Testis (tissue), 2 donors: ENCODE measurements at regions not wholly inside any gene's neighbourhood (a gene's known extent, or its start where the extent isn't known, plus 50 kb on each side); places are given as distances from the start of the nearest gene placed in this dataset.
A peak's percentile ranks its signal among the peaks of the same experiment; 100 is the strongest.

Experiments
- DNase-seq: peaks from one replicate; pipeline ENCODE4 v3.0.0-alpha.2; 2019
- H3K27ac ChIP-seq, 2 donors: fragments of 200-600 bp; sonication (generic); one replicate each; pipeline ENCODE4 v1.5.1; 2019
- H3K27me3 ChIP-seq: fragments of 200-600 bp; sonication (generic); one replicate; pipeline ENCODE4 v1.5.1; 2019
- H3K36me3 ChIP-seq: fragments of 200-600 bp; sonication (generic); one replicate; pipeline ENCODE4 v1.5.1; 2017; ENCODE audit warnings: low read depth; ENCODE audit errors: missing control alignments
- H3K4me1 ChIP-seq: fragments of 200-600 bp; sonication (generic); one replicate; pipeline ENCODE4 v1.5.1; 2019
- H3K4me3 ChIP-seq, 2 donors: fragments of 200-600 bp; sonication (generic); one replicate each; pipeline ENCODE4 v1.5.1; 2017 to 2019
- H3K9me3 ChIP-seq: fragments of 200-600 bp; sonication (generic); one replicate; pipeline ENCODE4 v1.5.1; 2017
- CTCF ChIP-seq, 3 experiments: fragments of 450-650 bp in 2 of 3; fragments of 200-600 bp in 1 of 3; sonication (generic) in 1 of 3; IDR thresholded peaks; one replicate each; pipeline ENCODE4 v1.5.1; 2016 to 2019; ENCODE audit warnings: antibody characterized with exemption in 3 of 3, mild to moderate bottlenecking in 2 of 3, moderate library complexity in 1 of 3
- POLR2A ChIP-seq: fragments of 450-650 bp; IDR thresholded peaks from one replicate; pipeline ENCODE4 v1.6.1; 2017; ENCODE audit warnings: antibody characterized with exemption, mild to moderate bottlenecking, moderate library complexity
- WGBS, 2 donors: methylation state at CpG; one replicate each; pipeline ENCODE4 v1.1.5; 2018; 5-methylcytosine and 5-hydroxymethylcytosine counted together
- intact Hi-C: fragments of 100-400 bp; cut with DNase I; formaldehyde crosslinking; loops from one replicate; pipeline ENCODE4 v1.15.1; 2023; ENCODE audit warnings: low total_unique reads

GRCh38 chr12:131375261-131375971, 335.5 kb upstream of the SFSWAP start:
- no peak overlapping the region for H3K27ac ChIP-seq
- intact Hi-C loops, result no loop called here
- peaks cover 8% of the 10 kb centered on the region for H3K4me1 ChIP-seq
- no peaks in the 10 kb centered on the region for H3K9me3 ChIP-seq
- DNase-seq, result peak; percentile 12
- H3K4me3 ChIP-seq, result no peak overlapping the region
- no peaks in the 10 kb centered on the region for H3K36me3 ChIP-seq
- 56 to 57% methylated on average over 11 to 17 of the region's 17 CpGs for WGBS, 2 donors
- TF ChIP-seq POLR2A, result no peak
- no peak for TF ChIP-seq CTCF (IDR thresholded peaks at IDR 0.05)
- H3K27me3 ChIP-seq, result no peaks in the 10 kb centered on the region

- H3K4me3 ChIP-seq, result no peak overlapping the region
- intact Hi-C loops, result no loop called here
- 95 to 100% methylated on average over 3 to 8 of the region's 8 CpGs for WGBS, 2 donors
- no peak for TF ChIP-seq CTCF (IDR thresholded peaks at IDR 0.05)
- TF ChIP-seq POLR2A, result no peak
- no peak overlapping the region for H3K27ac ChIP-seq
- no peaks in the 10 kb centered on the region for H3K9me3 ChIP-seq
- no peaks in the 10 kb centered on the region for H3K27me3 ChIP-seq
- H3K36me3 ChIP-seq, result no peaks in the 10 kb centered on the region
- H3K4me1 ChIP-seq, result peaks cover 8% of the 10 kb centered on the region
- DNase-seq, result no peak
These were observed 334.9 kb upstream of the SFSWAP start for GRCh38 chr12:131375972-131376345.

GRCh38 chr12:131378176-131378842, 332.6 kb upstream of the SFSWAP start:
- peak; percentile 12 for DNase-seq
- Histone ChIP-seq H3K27ac (no peak overlapping the region), H3K4me1 (peaks cover 8% of the 10 kb centered on the region), H3K27me3 (no peaks in the 10 kb centered on the region), H3K36me3 (no peaks in the 10 kb centered on the region), H3K4me3 (no peak overlapping the region), H3K9me3 (no peaks in the 10 kb centered on the region)
- TF ChIP-seq POLR2A (no peak), CTCF (IDR thresholded peaks at IDR 0.05) (no peak)
- 81 to 94% methylated on average over 24 to 29 of the region's 29 CpGs for WGBS, 2 donors
- intact Hi-C loops, result no loop called here

GRCh38 chr12:131378861-131379665, 331.8 kb upstream of the SFSWAP start:
- no peaks in the 10 kb centered on the region for H3K9me3 ChIP-seq
- H3K36me3 ChIP-seq, result no peaks in the 10 kb centered on the region
- 87 to 92% methylated on average over 21 to 31 of the region's 31 CpGs for WGBS, 2 donors
- H3K4me3 ChIP-seq, result no peak overlapping the region
- peaks cover 8% of the 10 kb centered on the region for H3K4me1 ChIP-seq
- intact Hi-C loops, result no loop called here
- peak; percentile 12 for DNase-seq
- TF ChIP-seq CTCF (IDR thresholded peaks at IDR 0.05) (no peak), POLR2A (no peak)
- no peaks in the 10 kb centered on the region for H3K27me3 ChIP-seq
- H3K27ac ChIP-seq, result no peak overlapping the region
